Adrenal gland (tissue), 9 donors: ENCODE measurements at regions not wholly inside any gene's neighbourhood (a gene's known extent, or its start where the extent isn't known, plus 50 kb on each side); places are given as distances from the start of the nearest gene placed in this dataset.

Source experiments
- DNase-seq, 7 donors: peaks; one replicate each; pipeline ENCODE4 v3.0.0-alpha.2; 2019 to 2020
- H3K27ac ChIP-seq, 5 donors: fragments of 200-600 bp; sonication (generic) in 4 of 5; 1 replicate in 3 of 5; 2 replicates in 2 of 5; pipeline versions ENCODE4 v1.5.1 to v1.8.0; 2016 to 2020; ENCODE audit warnings: mild to moderate bottlenecking in 1 of 5
- H3K27me3 ChIP-seq: fragments of 200-600 bp; 2 replicates; pipeline ENCODE4 v1.8.0; 2021
- H3K36me3 ChIP-seq, 2 donors: fragments of 200-600 bp; replicated peaks in 1 of 2; 1 replicate in 1 of 2; 2 replicates in 1 of 2; pipeline versions ENCODE4 v1.5.1 to v1.8.0; 2018 to 2022
- H3K4me1 ChIP-seq, 2 donors: fragments of 200-600 bp; replicated peaks in 1 of 2; 1 replicate in 1 of 2; 2 replicates in 1 of 2; pipeline versions ENCODE4 v1.5.1 to v1.8.0; 2018 to 2021
- H3K4me3 ChIP-seq, 4 donors: fragments of 200-600 bp; sonication (generic) in 3 of 4; one replicate each; pipeline ENCODE4 v1.5.1; 2016 to 2018
- H3K9me3 ChIP-seq, 3 donors: fragments of 200-600 bp; sonication (generic) in 1 of 3; replicated peaks in 1 of 3; 1 replicate in 2 of 3; 2 replicates in 1 of 3; pipeline versions ENCODE4 v1.5.1 to v1.8.0; 2016 to 2021
- CTCF ChIP-seq, 6 experiments: fragments of 450-650 bp in 4 of 6; fragments of 200-600 bp in 2 of 6; sonication (generic) in 1 of 6; IDR thresholded peaks; 1 replicate in 5 of 6; 2 replicates in 1 of 6; pipeline versions ENCODE4 v1.5.1 to v1.8.0; 2016 to 2021; ENCODE audit warnings: antibody characterized with exemption in 6 of 6, mild to moderate bottlenecking in 2 of 6, moderate library complexity in 1 of 6
- POLR2A ChIP-seq, 2 donors: fragments of 450-650 bp; IDR thresholded peaks; one replicate each; pipeline ENCODE4 v1.6.1; 2017; ENCODE audit warnings: antibody characterized with exemption in 2 of 2, mild to moderate bottlenecking in 2 of 2, moderate library complexity in 1 of 2
- WGBS, 4 donors: extraction: QIAGEN DNeasy Blood & Tissue Kit in 2 of 4; methylation state at CpG; one replicate each; pipeline versions ENCODE4 v1.1.5 to v1.1.7; 2013 to 2017; 5-methylcytosine and 5-hydroxymethylcytosine counted together
- intact Hi-C, 2 donors: fragments of 100-400 bp; cut with DNase I; formaldehyde crosslinking; loops; one replicate each; pipeline versions ENCODE4 v1.14.1 to v1.15.0; 2022 to 2023
- donor health status: healthy with polysubstance abuse.
- donor health status: Bipolar disorder and iron deficiency.
- donor health status: DM: yes; HTN: yes; CAD: no.
- donor health status: DM: no; HTN: no; CAD: no.
- donor health status: DM: no; HTN: no; CAD: no.

GRCh38 chr10:81027706-81028105 lies 490.0 kb downstream of the SH2D4B start:
- 82 to 100% (median 87%) methylated on average over 2 to 4 of the region's 4 CpGs for WGBS, 4 donors
- H3K9me3 ChIP-seq, result no peaks in the 10 kb centered on the region
- H3K27ac ChIP-seq, result no peak overlapping the region
- H3K4me3 ChIP-seq, result no peak overlapping the region
- DNase-seq, result no peak
- no peaks in the 10 kb centered on the region for H3K36me3 ChIP-seq
- no peaks in the 10 kb centered on the region for H3K4me1 ChIP-seq
- TF ChIP-seq POLR2A (IDR thresholded peaks at IDR 0.05) (no peak), CTCF (IDR thresholded peaks at IDR 0.05) (no peak)
- intact Hi-C loops, result loop anchor here in 1 of 2 donors (10.0 kb wide), 1 partner anchor 333 kb away; no protein-coding TSS in a partner anchor
- H3K27me3 ChIP-seq, result no peaks in the 10 kb centered on the region

GRCh38 chr10:81031774-81032173 lies 494.1 kb downstream of the SH2D4B start:
- no peak overlapping the region for H3K4me3 ChIP-seq
- no peak overlapping the region for H3K27ac ChIP-seq
- intact Hi-C loops, result no loop called here
- H3K27me3 ChIP-seq, result no peaks in the 10 kb centered on the region
- WGBS, 4 donors, result 70 to 94% (median 77%) methylated on average over 1 of the region's 1 CpG
- H3K4me1 ChIP-seq, result no peaks in the 10 kb centered on the region
- TF ChIP-seq POLR2A (IDR thresholded peaks at IDR 0.05) (no peak), CTCF (IDR thresholded peaks at IDR 0.05) (no peak)
- DNase-seq, result no peak
- H3K9me3 ChIP-seq, result no peaks in the 10 kb centered on the region
- no peaks in the 10 kb centered on the region for H3K36me3 ChIP-seq

- intact Hi-C loops, result no loop called here
- H3K9me3 ChIP-seq, result no peaks in the 10 kb centered on the region
- no peaks in the 10 kb centered on the region for H3K4me1 ChIP-seq
- TF ChIP-seq CTCF (IDR thresholded peaks at IDR 0.05) (no peak), POLR2A (IDR thresholded peaks at IDR 0.05) (no peak)
- DNase-seq, result no peak
- no peak overlapping the region for H3K27ac ChIP-seq
- no peak overlapping the region for H3K4me3 ChIP-seq
- no peaks in the 10 kb centered on the region for H3K27me3 ChIP-seq
- no peaks in the 10 kb centered on the region for H3K36me3 ChIP-seq
- 50 to 61% (median 54%) methylated on average over 4 of the region's 4 CpGs for WGBS, 4 donors
Observed at GRCh38 chr10:81034383-81034782, 496.7 kb downstream of the SH2D4B start.

- no peak for DNase-seq
- Histone ChIP-seq H3K27me3 (no peaks in the 10 kb centered on the region), H3K27ac (no peak overlapping the region), H3K4me3 (no peak overlapping the region), H3K36me3 (no peaks in the 10 kb centered on the region), H3K4me1 (no peaks in the 10 kb centered on the region), H3K9me3 (no peaks in the 10 kb centered on the region)
- TF ChIP-seq POLR2A (IDR thresholded peaks at IDR 0.05), result no peak
- TF ChIP-seq CTCF (IDR thresholded peaks at IDR 0.05), result no peak
- intact Hi-C loops, result no loop called here
- 42 to 71% (median 68%) methylated on average over 3 of the region's 3 CpGs for WGBS, 4 donors
Observed at GRCh38 chr10:81036257-81036656, 498.6 kb downstream of the SH2D4B start.
